Right atrium auricular region (tissue), 2 donors: ENCODE measurements at regions not wholly inside any gene's neighbourhood (a gene's known extent, or its start where the extent isn't known, plus 50 kb on each side); places are given as distances from the start of the nearest gene placed in this dataset.

Experiments used
- DNase-seq: peaks from one replicate; pipeline ENCODE4 v3.0.0-alpha.2; 2019; ENCODE audit warnings: low spot score
- H3K27ac ChIP-seq, 2 donors: fragments of 200-600 bp; sonication (generic); 1 replicate in 1 of 2; 2 replicates in 1 of 2; pipeline ENCODE4 v1.5.1; 2016 to 2019
- H3K27me3 ChIP-seq, 2 donors: fragments of 200-600 bp; sonication (generic); one replicate each; pipeline versions ENCODE4 v1.5.1 to v1.6.0; 2017 to 2019
- H3K36me3 ChIP-seq: fragments of 200-600 bp; sonication (generic); one replicate; pipeline ENCODE4 v1.5.1; 2016
- H3K4me1 ChIP-seq, 2 donors: fragments of 200-600 bp; sonication (generic); one replicate each; pipeline versions ENCODE4 v1.5.1 to v1.6.0; 2017 to 2019
- H3K4me3 ChIP-seq, 2 donors: fragments of 200-600 bp; sonication (generic); 1 replicate in 1 of 2; 2 replicates in 1 of 2; pipeline ENCODE4 v1.5.1; 2017 to 2019; ENCODE audit warnings: mild to moderate bottlenecking in 1 of 2, moderate library complexity in 1 of 2
- H3K9me3 ChIP-seq, 2 donors: fragments of 200-600 bp; sonication (generic); one replicate each; pipeline ENCODE4 v1.5.1; 2019
- CTCF ChIP-seq, 2 donors: fragments of 200-600 bp; sonication (generic); IDR thresholded peaks; one replicate each; pipeline ENCODE4 v1.5.1; 2019; ENCODE audit warnings: antibody characterized with exemption in 2 of 2

GRCh38 chr12:3364661-3365462 is 126.1 kb upstream of the PRMT8 start:
- peaks cover 5 to 6% of the 10 kb centered on the region in 2 donors for H3K27me3 ChIP-seq
- no peak for TF ChIP-seq CTCF (IDR thresholded peaks at IDR 0.05)

GRCh38 chr12:3365463-3366411 is 125.3 kb upstream of the PRMT8 start:
- peaks cover 5 to 6% of the 10 kb centered on the region in 2 donors for H3K27me3 ChIP-seq
- no peak overlapping the region for H3K27ac ChIP-seq
- no peaks in the 10 kb centered on the region for H3K9me3 ChIP-seq
- DNase-seq: no peak
- TF ChIP-seq CTCF (IDR thresholded peaks at IDR 0.05): no peak
- H3K36me3 ChIP-seq: no peaks in the 10 kb centered on the region
- peaks cover 0 to 11% of the 10 kb centered on the region in 2 donors for H3K4me1 ChIP-seq
- peak overlapping the region; percentile 24 to 43 for H3K4me3 ChIP-seq

More at GRCh38 chr12:3364661-3365462, 126.1 kb upstream of the PRMT8 start:
- H3K4me3 ChIP-seq: no peak overlapping the region
- peaks cover 0 to 11% of the 10 kb centered on the region in 2 donors for H3K4me1 ChIP-seq
- DNase-seq: no peak
- H3K36me3 ChIP-seq: no peaks in the 10 kb centered on the region
- no peak overlapping the region for H3K27ac ChIP-seq
- H3K9me3 ChIP-seq: no peaks in the 10 kb centered on the region

- no peak for TF ChIP-seq CTCF (IDR thresholded peaks at IDR 0.05)
- no peak for DNase-seq
- H3K27ac ChIP-seq: no peak overlapping the region
- H3K9me3 ChIP-seq: no peaks in the 10 kb centered on the region
- peaks cover 5 to 6% of the 10 kb centered on the region in 2 donors for H3K27me3 ChIP-seq
- H3K4me3 ChIP-seq: peak overlapping the region; percentile 24 to 43
- H3K36me3 ChIP-seq: no peaks in the 10 kb centered on the region
- peaks cover 0 to 11% of the 10 kb centered on the region in 2 donors for H3K4me1 ChIP-seq
These were observed 124.4 kb upstream of the PRMT8 start for GRCh38 chr12:3366451-3367110.

GRCh38 chr12:3367750-3368444 is 123.1 kb upstream of the PRMT8 start:
- Histone ChIP-seq H3K27me3 (peaks cover 5 to 6% of the 10 kb centered on the region in 2 donors), H3K36me3 (no peaks in the 10 kb centered on the region)

More at GRCh38 chr12:3367750-3368444, 123.1 kb upstream of the PRMT8 start:
- Histone ChIP-seq H3K27ac (no peak overlapping the region), H3K4me3 (no peak overlapping the region), H3K9me3 (no peaks in the 10 kb centered on the region), H3K4me1 (peaks cover 0 to 11% of the 10 kb centered on the region in 2 donors)
- no peak for TF ChIP-seq CTCF (IDR thresholded peaks at IDR 0.05)
- DNase-seq: no peak
